CD4-positive, alpha-beta T cell (primary cell): ENCODE measurements at regions not wholly inside any gene's neighbourhood (a gene's known extent, or its start where the extent isn't known, plus 50 kb on each side); places are given as distances from the start of the nearest gene placed in this dataset.

Experiments used
- ATAC-seq: fragments of 200-7000 bp; cut with Tn5 transposase; one replicate; pipeline ENCODE4 v1.10.0; 2022; ENCODE audit warnings: mild to moderate bottlenecking; ENCODE audit not compliant: poor library complexity
- CTCF ChIA-PET: fragments of 350-600 bp; sonication (Branson Sonifier 250); formaldehyde crosslinking; loops from one replicate; lab custom pipeline; 2021; ENCODE audit warnings: antibody characterized with exemption, inconsistent platforms; lab: Charles Lee
- POLR2A ChIA-PET: fragments of 350-600 bp; sonication (Branson Sonifier 250); formaldehyde crosslinking; loops from one replicate; lab custom pipeline; 2021; ENCODE audit warnings: antibody characterized with exemption, inconsistent platforms; lab: Charles Lee
- DNase-seq, 14 experiments: peaks; one replicate each; pipeline ENCODE4 v3.0.0-alpha.2; 2013 to 2020; ENCODE audit warnings: mixed read lengths in 2 of 14
- H3K27ac ChIP-seq, 2 donors: one replicate each; pipeline versions ENCODE4 v1.5.1 to v1.7.0; 2013; ENCODE audit warnings: low read length in 2 of 2, low read depth in 1 of 2, mild to moderate bottlenecking in 1 of 2
- H3K27me3 ChIP-seq, 2 experiments: 1 replicate in 1 of 2; 2 replicates in 1 of 2; pipeline versions ENCODE4 v1.6.1 to v1.7.0; 2013; ENCODE audit warnings: low read length in 2 of 2, control low read depth in 1 of 2, mild to moderate bottlenecking in 1 of 2, moderate library complexity in 1 of 2; ENCODE audit not compliant: insufficient read depth in 2 of 2, control insufficient read depth in 1 of 2
- H3K36me3 ChIP-seq: one replicate; pipeline ENCODE4 v1.6.1; 2013; ENCODE audit warnings: low read length, control low read depth; ENCODE audit not compliant: insufficient read depth
- H3K4me1 ChIP-seq: one replicate; pipeline ENCODE4 v1.6.1; 2013; ENCODE audit warnings: low read length, control low read depth; ENCODE audit not compliant: insufficient read depth
- H3K4me3 ChIP-seq: one replicate; pipeline ENCODE4 v1.5.1; 2013; ENCODE audit warnings: mild to moderate bottlenecking, low read length, moderate library complexity
- H3K9me3 ChIP-seq, 2 experiments: 1 replicate in 1 of 2; 2 replicates in 1 of 2; pipeline versions ENCODE4 v1.6.1 to v1.7.0; 2013; ENCODE audit warnings: low read length in 2 of 2, mild to moderate bottlenecking in 2 of 2, control low read depth in 1 of 2, moderate library complexity in 1 of 2; ENCODE audit not compliant: control insufficient read depth in 1 of 2, insufficient read depth in 1 of 2
- H3K27ac Mint-ChIP-seq: one replicate; pipeline ENCODE4 v1.8.0; 2020; ENCODE audit warnings: mixed read lengths
- H3K27me3 Mint-ChIP-seq: one replicate; pipeline ENCODE4 v1.8.0; 2021; ENCODE audit warnings: mixed read lengths
- H3K36me3 Mint-ChIP-seq: one replicate; pipeline ENCODE4 v1.8.0; 2021; ENCODE audit warnings: low read depth, mixed read lengths
- H3K4me1 Mint-ChIP-seq: one replicate; pipeline ENCODE4 v1.8.0; 2021; ENCODE audit warnings: low read depth, mixed read lengths
- H3K4me3 Mint-ChIP-seq: one replicate; pipeline ENCODE4 v1.8.0; 2020; ENCODE audit warnings: mild to moderate bottlenecking, mixed read lengths
- H3K9me3 Mint-ChIP-seq: one replicate; pipeline ENCODE4 v1.8.0; 2020; ENCODE audit warnings: mixed read lengths
- CTCF ChIP-seq: fragments of 200-600 bp; IDR thresholded peaks from one replicate; pipeline ENCODE4 v1.8.0; 2022; ENCODE audit warnings: antibody characterized with exemption, mild to moderate bottlenecking
- intact Hi-C, 2 experiments: fragments of 100-400 bp; cut with DNase I in 1 of 2; cut with micrococcal nuclease in 1 of 2; formaldehyde crosslinking; loops; one replicate each; pipeline versions ENCODE4 v1.15.1 to v1.9.0; 2023 to 2025; cut with DNase I, micrococcal nuclease

DNA sequence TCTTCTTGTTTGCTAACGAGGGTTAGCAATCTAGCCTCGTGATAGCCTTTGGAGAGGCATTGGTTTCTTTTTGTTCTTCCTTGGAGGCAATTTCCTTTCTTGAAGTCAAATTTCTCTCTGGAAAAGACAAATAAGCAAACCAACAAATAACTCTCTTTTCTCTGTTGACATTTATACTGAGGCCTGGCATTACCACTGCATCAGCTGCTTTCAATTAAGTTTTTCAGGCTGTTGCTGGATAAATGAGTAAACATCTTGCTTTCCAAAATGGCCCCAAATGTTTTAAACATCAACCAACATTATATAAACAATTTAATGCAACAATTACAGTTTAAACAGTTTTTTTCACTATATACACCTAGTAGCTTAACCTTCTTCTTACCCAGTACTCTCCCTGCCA is 264.4 kb downstream of the HTR1A start:
- CTCF ChIA-PET = no interaction called here
- no peak for ATAC-seq
- Histone ChIP-seq H3K36me3 (no peaks in the 10 kb centered on the region), H3K27me3 (no peaks in the 10 kb centered on the region), H3K27ac (no peak overlapping the region), H3K4me1 (no peaks in the 10 kb centered on the region), H3K4me3 (no peak overlapping the region), H3K9me3 (peaks cover 0 to 4% of the 10 kb centered on the region in 2 experiments)
- H3K4me3 Mint-ChIP-seq = no peak overlapping the region
- TF ChIP-seq CTCF = no peak
- no peaks in the 10 kb centered on the region for H3K9me3 Mint-ChIP-seq
- H3K36me3 Mint-ChIP-seq = no peaks in the 10 kb centered on the region
- POLR2A ChIA-PET = no interaction called here
- no peaks in the 10 kb centered on the region for H3K4me1 Mint-ChIP-seq
- DNase-seq = no peak
- no peak overlapping the region for H3K27ac Mint-ChIP-seq
- intact Hi-C loops = no loop called here
- H3K27me3 Mint-ChIP-seq = no peaks in the 10 kb centered on the region

DNA sequence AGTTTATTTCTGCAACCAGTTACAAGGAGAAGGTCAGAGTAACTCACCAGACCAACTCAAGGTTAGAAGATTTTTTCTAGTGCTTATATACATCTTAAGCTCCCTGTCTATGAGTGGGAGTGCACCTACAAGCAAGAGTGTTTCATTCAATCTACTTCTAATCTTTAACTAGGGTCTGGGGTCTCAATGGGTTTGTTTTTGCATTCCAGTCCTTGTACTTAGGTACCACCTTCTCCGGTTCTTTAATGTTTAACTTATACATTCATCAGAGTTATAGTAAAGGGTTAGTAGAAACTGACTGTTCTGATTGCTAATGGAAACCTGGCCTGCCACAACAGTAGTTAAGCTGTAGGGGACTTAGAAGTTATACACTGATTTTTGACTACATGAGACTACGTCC is 271.7 kb downstream of the HTR1A start:
- Mint-ChIP-seq H3K4me1 (no peaks in the 10 kb centered on the region), H3K27ac (no peak overlapping the region), H3K4me3 (no peak overlapping the region), H3K9me3 (no peaks in the 10 kb centered on the region), H3K36me3 (no peaks in the 10 kb centered on the region), H3K27me3 (no peaks in the 10 kb centered on the region)
- H3K9me3 ChIP-seq = peaks cover 0 to 3% of the 10 kb centered on the region in 2 experiments
- ATAC-seq = no peak
- no peaks in the 10 kb centered on the region for H3K27me3 ChIP-seq
- ChIA-PET CTCF (no interaction called here), POLR2A (no interaction called here)
- no peak for TF ChIP-seq CTCF
- DNase-seq = no peak
- no peaks in the 10 kb centered on the region for H3K4me1 ChIP-seq
- no peak overlapping the region for H3K4me3 ChIP-seq
- H3K36me3 ChIP-seq = no peaks in the 10 kb centered on the region
- intact Hi-C loops = no loop called here
- no peak overlapping the region for H3K27ac ChIP-seq

DNA sequence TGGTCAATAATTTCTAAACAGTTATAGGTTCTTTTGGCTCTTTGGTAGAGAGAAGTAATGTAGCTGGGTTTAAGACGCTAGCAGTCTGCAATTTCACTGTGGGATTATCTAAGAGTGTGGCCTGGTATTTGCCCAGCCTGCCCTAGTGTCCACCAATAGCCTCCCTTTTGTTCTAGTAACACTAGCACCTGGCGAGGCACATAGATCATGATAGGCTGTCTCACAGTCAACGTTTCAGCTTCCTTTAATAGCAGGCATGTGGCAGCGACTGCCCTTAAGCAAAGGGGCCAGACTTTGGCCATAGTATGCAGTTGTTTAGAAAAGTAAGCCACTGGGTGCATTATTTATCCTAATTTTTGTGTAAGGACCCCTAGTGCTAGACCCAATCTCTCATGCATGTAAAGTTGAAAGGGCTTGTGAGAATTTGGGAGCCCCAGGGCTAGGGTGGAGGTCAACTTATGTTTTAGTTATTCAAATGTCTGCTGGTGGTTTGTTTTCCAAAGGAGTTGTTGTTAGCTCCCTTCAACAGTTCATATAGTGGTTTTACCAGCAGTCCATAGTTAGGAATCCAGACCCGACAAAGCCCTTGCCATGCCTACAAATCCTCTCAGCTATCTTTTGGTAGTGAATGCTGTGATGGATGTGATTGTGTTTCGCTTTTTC is 274.3 kb downstream of the HTR1A start:
- Histone ChIP-seq H3K36me3 (no peaks in the 10 kb centered on the region), H3K27ac (no peak overlapping the region), H3K9me3 (peaks cover 0 to 3% of the 10 kb centered on the region in 2 experiments), H3K4me1 (no peaks in the 10 kb centered on the region), H3K27me3 (no peaks in the 10 kb centered on the region), H3K4me3 (no peak overlapping the region)
- Mint-ChIP-seq H3K36me3 (no peaks in the 10 kb centered on the region), H3K9me3 (peaks cover 3% of the 10 kb centered on the region), H3K4me1 (no peaks in the 10 kb centered on the region), H3K4me3 (no peak overlapping the region), H3K27me3 (no peaks in the 10 kb centered on the region), H3K27ac (no peak overlapping the region)
- ChIA-PET CTCF (no interaction called here), POLR2A (no interaction called here)
- ATAC-seq = no peak
- no peak for TF ChIP-seq CTCF
- intact Hi-C loops = no loop called here
- DNase-seq = no peak
